GM23338 (cell line): ENCODE measurements at regions not wholly inside any gene's neighbourhood (a gene's known extent, or its start where the extent isn't known, plus 50 kb on each side); places are given as distances from the start of the nearest gene placed in this dataset. TPM values are rescaled to one million over a fixed set of nuclear protein-coding genes. Genes with fewer than 3 reads are reported as not detected.
"Not testable (repeated sequence)": the region's sequence is repeated elsewhere in the genome, so short reads cannot be mapped to it uniquely, and the experiment has no call there.

ENCODE experiments used
- ATAC-seq: fragments of 200-7000 bp; cut with Tn5 transposase; 3 replicates; pipeline ENCODE4 v1.9.1; 2020
- DNase-seq: peaks from one replicate; pipeline ENCODE4 v3.0.0-alpha.2; 2015; ENCODE audit warnings: low spot score
- H2AFZ ChIP-seq: fragments of 200-600 bp; sonication (generic); 2 replicates; pipeline ENCODE4 v1.8.0; 2016; ENCODE audit warnings: antibody characterized with exemption, mild to moderate bottlenecking, moderate library complexity
- H3F3A ChIP-seq: fragments of 200-600 bp; sonication (generic); replicated peaks from 2 replicates; pipeline ENCODE4 v1.8.0; 2017; ENCODE audit warnings: antibody characterized with exemption, mixed run types, low read depth
- H3K27ac ChIP-seq: fragments of 200-600 bp; sonication (generic); 2 replicates; pipeline ENCODE4 v1.6.1; 2016; ENCODE audit warnings: low read depth
- H3K27me3 ChIP-seq: fragments of 200-600 bp; sonication (generic); 2 replicates; pipeline ENCODE4 v1.8.0; 2016; ENCODE audit warnings: mild to moderate bottlenecking, mixed run types, moderate library complexity; ENCODE audit not compliant: insufficient read depth
- H3K36me3 ChIP-seq: fragments of 200-600 bp; sonication (generic); 2 replicates; pipeline ENCODE4 v1.8.0; 2016; ENCODE audit warnings: mild to moderate bottlenecking; ENCODE audit not compliant: insufficient read depth
- H3K4me1 ChIP-seq: fragments of 200-600 bp; sonication (generic); 2 replicates; pipeline ENCODE4 v1.8.0; 2016; ENCODE audit warnings: mild to moderate bottlenecking, moderate library complexity; ENCODE audit not compliant: insufficient read depth
- H3K4me2 ChIP-seq: fragments of 200-600 bp; sonication (generic); 2 replicates; pipeline ENCODE4 v1.7.1; 2017; ENCODE audit warnings: mixed run types
- H3K4me3 ChIP-seq: fragments of 200-600 bp; sonication (generic); 2 replicates; pipeline ENCODE4 v1.6.1; 2016; ENCODE audit warnings: mixed run types
- H3K79me2 ChIP-seq: fragments of 200-600 bp; sonication (generic); replicated peaks from 2 replicates; pipeline ENCODE4 v1.8.0; 2017; ENCODE audit warnings: mild to moderate bottlenecking; ENCODE audit not compliant: insufficient read depth
- H3K9me2 ChIP-seq: fragments of 200-600 bp; sonication (generic); 2 replicates; pipeline ENCODE4 v1.8.0; 2017; ENCODE audit not compliant: insufficient read depth
- H4K20me1 ChIP-seq: fragments of 200-600 bp; sonication (generic); replicated peaks from 2 replicates; pipeline ENCODE4 v1.8.0; 2017; ENCODE audit warnings: mild to moderate bottlenecking; ENCODE audit not compliant: insufficient read depth
- H3K27ac Mint-ChIP-seq: 2 replicates; pipeline ENCODE4 v1.8.0; 2020; ENCODE audit warnings: inconsistent platforms, mild to moderate bottlenecking, moderate library complexity, mixed read lengths
- H3K27me3 Mint-ChIP-seq: 3 replicates; pipeline ENCODE4 v1.8.0; 2022; ENCODE audit warnings: low read depth, mild to moderate bottlenecking, moderate library complexity, mixed read lengths, inconsistent platforms; ENCODE audit not compliant: insufficient read depth, poor library complexity
- H3K36me3 Mint-ChIP-seq: 3 replicates; pipeline ENCODE4 v1.8.0; 2021; ENCODE audit warnings: low read depth, mild to moderate bottlenecking, inconsistent platforms, moderate library complexity, mixed read lengths
- H3K4me1 Mint-ChIP-seq: 3 replicates; pipeline ENCODE4 v1.8.0; 2020; ENCODE audit warnings: mild to moderate bottlenecking, inconsistent platforms, mixed read lengths
- H3K4me3 Mint-ChIP-seq: 3 replicates; pipeline ENCODE4 v1.8.0; 2021; ENCODE audit warnings: moderate library complexity, mild to moderate bottlenecking, inconsistent platforms, mixed read lengths
- H3K9me3 Mint-ChIP-seq: 3 replicates; pipeline ENCODE4 v1.8.0; 2020; ENCODE audit warnings: moderate library complexity, mild to moderate bottlenecking, inconsistent platforms, mixed read lengths
- small RNA-seq: library from RNA; depleted of rRNA; stranded (forward); fragments of <200 nt; gene quantifications from one replicate; pipeline ENCODE3, GENCODE V24; 2014; ENCODE audit warnings: low replicate concordance

DNA sequence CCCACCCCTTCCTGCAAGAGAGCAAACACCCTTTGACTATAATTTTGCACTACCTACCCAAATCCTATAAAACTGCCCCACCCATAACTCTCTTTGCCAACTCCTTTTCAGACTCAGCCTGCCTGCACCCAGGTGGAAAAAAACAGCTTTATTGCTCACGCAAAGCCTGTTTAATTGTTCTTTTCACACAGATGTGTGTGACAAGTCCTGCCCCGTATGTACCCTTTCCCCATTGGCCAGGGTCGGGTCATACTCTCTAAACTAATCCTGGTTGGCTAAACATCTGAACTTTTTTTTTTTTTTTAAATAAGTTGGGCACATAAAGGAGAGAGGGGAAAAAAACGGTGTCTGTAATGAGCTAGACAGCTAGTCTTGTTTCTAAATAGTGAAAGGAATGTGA is 1500.6 kb downstream of the CDY2B start:
- not testable (repeated sequence) for H2AFZ ChIP-seq, H3K4me1 Mint-ChIP-seq, H3K9me2 ChIP-seq, H3K4me3 ChIP-seq, H3K4me2 ChIP-seq, H3K9me3 Mint-ChIP-seq, H3K27me3 ChIP-seq, H3K36me3 Mint-ChIP-seq, H3F3A ChIP-seq, H3K79me2 ChIP-seq, DNase-seq, H3K27ac ChIP-seq, H3K36me3 ChIP-seq, H3K27me3 Mint-ChIP-seq, H3K4me1 ChIP-seq, H4K20me1 ChIP-seq, H3K4me3 Mint-ChIP-seq, H3K27ac Mint-ChIP-seq, ATAC-seq

DNA sequence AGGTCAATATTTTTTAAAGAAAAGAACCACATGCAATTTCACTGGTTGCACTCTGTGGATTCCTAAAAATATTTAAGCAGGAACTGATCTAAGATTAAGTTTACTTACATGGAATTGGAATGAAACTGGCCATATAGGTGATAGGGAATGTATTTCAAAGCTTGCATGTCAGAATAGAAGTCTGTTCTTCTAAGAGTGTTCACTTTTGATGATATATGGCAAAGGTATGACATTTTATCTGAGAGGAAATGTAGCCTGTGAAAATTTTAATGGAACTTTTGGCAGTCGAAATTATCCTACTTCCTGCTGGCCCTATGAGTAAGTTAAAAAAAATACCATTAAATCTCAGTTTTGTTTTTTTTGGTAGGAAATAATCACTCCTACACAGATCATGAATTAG is 1538.4 kb downstream of the CDY2B start:
- not testable (repeated sequence) for H3K4me2 ChIP-seq, DNase-seq, H3K27ac Mint-ChIP-seq, H3K36me3 ChIP-seq, H3K9me2 ChIP-seq, H3K4me3 Mint-ChIP-seq, H3K36me3 Mint-ChIP-seq, H3K27ac ChIP-seq, H4K20me1 ChIP-seq, H3K4me1 Mint-ChIP-seq, H3K27me3 Mint-ChIP-seq, H3K4me1 ChIP-seq, H3K4me3 ChIP-seq, H2AFZ ChIP-seq, H3K79me2 ChIP-seq, H3K27me3 ChIP-seq, H3K9me3 Mint-ChIP-seq, ATAC-seq, H3F3A ChIP-seq

DNA sequence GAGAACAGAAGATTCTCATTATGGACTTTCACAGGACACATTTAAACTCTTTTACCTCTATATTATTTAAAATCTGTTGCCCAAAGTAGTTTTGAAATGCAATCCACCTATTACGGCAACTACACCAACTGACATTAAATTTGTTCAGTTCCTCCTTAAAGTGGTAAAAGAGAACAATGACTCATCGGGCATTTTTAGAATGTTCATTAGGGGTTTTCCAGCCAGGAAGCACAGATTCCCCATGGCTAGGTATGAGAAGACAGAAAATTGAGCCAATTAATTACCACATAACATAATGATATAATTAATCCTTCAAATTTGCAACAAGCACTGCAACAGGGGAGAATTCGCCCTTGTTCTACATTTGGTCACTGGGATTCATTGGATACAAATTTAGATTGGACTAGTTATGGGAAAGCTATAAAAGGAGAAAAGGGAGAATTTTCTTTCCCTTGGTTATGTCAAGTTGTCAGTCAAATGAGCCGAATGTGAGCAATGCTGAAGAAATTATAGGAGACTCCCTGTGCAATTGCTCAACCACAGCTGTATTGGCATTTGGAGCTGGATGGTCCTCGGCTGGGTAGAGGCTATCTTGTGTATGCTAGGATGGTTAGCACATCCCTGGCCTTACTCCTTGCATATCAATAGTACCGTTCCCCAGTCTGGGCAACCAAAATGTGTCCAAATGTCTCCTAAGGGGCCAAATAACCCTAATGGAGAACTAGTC is 1549.8 kb downstream of the CDY2B start:
- not testable (repeated sequence) for H3K9me3 Mint-ChIP-seq, DNase-seq, H3K79me2 ChIP-seq, H4K20me1 ChIP-seq, ATAC-seq, H3K36me3 Mint-ChIP-seq, H3K4me3 ChIP-seq, H3F3A ChIP-seq, H2AFZ ChIP-seq, H3K27me3 ChIP-seq, H3K4me1 ChIP-seq, H3K4me1 Mint-ChIP-seq, H3K4me2 ChIP-seq, H3K36me3 ChIP-seq, H3K9me2 ChIP-seq, H3K27me3 Mint-ChIP-seq, H3K4me3 Mint-ChIP-seq, H3K27ac ChIP-seq, H3K27ac Mint-ChIP-seq

DNA sequence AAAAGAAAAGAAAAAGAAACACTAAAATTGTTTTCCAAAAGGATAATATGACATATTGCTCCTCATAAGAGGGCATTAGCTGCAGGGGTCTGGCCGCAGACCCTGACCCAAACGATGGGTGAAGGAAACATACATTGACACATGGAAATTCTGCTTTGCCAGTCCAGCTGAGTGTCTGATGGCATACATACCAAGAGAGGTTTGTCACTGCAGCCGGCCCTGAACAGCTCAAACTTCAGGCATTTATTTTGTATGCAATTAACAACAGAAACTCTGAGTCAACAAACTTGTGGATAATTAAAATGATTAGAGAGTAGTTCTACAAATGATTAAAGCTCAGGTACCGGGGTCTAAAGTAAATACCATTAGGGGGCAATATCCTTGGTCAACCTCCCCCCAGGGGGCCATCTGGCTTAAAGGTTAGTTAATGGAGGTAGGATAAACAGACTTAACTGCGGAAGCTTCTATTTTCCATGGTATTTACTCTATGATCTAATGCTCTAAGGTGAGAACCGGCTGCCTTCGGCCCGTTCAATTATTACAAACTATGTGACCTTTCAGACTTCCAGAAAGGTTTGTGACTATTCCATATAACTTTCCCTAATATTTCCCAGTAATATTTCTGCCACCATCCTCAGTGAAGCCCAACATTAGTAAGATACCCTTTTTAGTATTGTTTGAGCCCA is 1550.7 kb downstream of the CDY2B start:
- not testable (repeated sequence) for H3K36me3 ChIP-seq, H3K36me3 Mint-ChIP-seq

More for the DNA sequence above, 1550.7 kb downstream of the CDY2B start:
- not testable (repeated sequence) for H3F3A ChIP-seq, H2AFZ ChIP-seq, H3K4me3 ChIP-seq, DNase-seq, ATAC-seq, H3K27ac Mint-ChIP-seq, H3K27me3 ChIP-seq, H3K9me2 ChIP-seq, H3K27ac ChIP-seq, H3K9me3 Mint-ChIP-seq, H3K4me2 ChIP-seq, H3K4me1 Mint-ChIP-seq, H3K4me1 ChIP-seq, H4K20me1 ChIP-seq, H3K4me3 Mint-ChIP-seq, H3K79me2 ChIP-seq, H3K27me3 Mint-ChIP-seq

Small RNA genes in the stretch of these regions (small RNA-seq; reads per million reads assigned to genes)
- gene RNU6-184P: not detected
